HEK293T (cell line): ENCODE measurements at regions not wholly inside any gene's neighbourhood (a gene's known extent, or its start where the extent isn't known, plus 50 kb on each side); places are given as distances from the start of the nearest gene placed in this dataset.

Experiments
- CTCF ChIA-PET: fragments of 350-600 bp; formaldehyde crosslinking; extraction: SDS; loops from one replicate; lab custom pipeline; 2021; ENCODE audit warnings: antibody characterized with exemption, inconsistent platforms; lab: Yijun Ruan, JAX
- POLR2A ChIA-PET: fragments of 350-600 bp; formaldehyde crosslinking; extraction: SDS; loops from one replicate; lab custom pipeline; 2020; ENCODE audit warnings: antibody characterized with exemption, inconsistent platforms; lab: Yijun Ruan, JAX
- DNase-seq: peaks from one replicate; pipeline ENCODE4 v3.0.0; 2012; ENCODE audit warnings: mixed read lengths; ENCODE audit errors: extremely low spot score
- BHLHE40 ChIP-seq: fragments of 450-650 bp; IDR thresholded peaks from 2 replicates; pipeline ENCODE4 v1.6.1; 2016; ENCODE audit warnings: mild to moderate bottlenecking, moderate library complexity, borderline replicate concordance
- CTBP1 ChIP-seq: fragments of 450-650 bp; IDR thresholded peaks from 2 replicates; pipeline ENCODE4 v1.6.1; 2016; ENCODE audit warnings: borderline replicate concordance
- ELF4 ChIP-seq: fragments of 450-650 bp; IDR thresholded peaks from 2 replicates; pipeline ENCODE4 v1.6.1; 2017; ENCODE audit warnings: antibody characterized with exemption
- FOXA1 ChIP-seq: fragments of 450-650 bp; IDR thresholded peaks from 2 replicates; pipeline ENCODE4 v1.6.1; 2016; ENCODE audit warnings: mild to moderate bottlenecking
- FOXK2 ChIP-seq: fragments of 450-650 bp; IDR thresholded peaks from 2 replicates; pipeline ENCODE4 v1.6.1; 2016; ENCODE audit warnings: mild to moderate bottlenecking
- FOXM1 ChIP-seq: fragments of 450-650 bp; IDR thresholded peaks from 2 replicates; pipeline ENCODE4 v1.6.1; 2017; ENCODE audit warnings: mild to moderate bottlenecking, borderline replicate concordance
- HDGF ChIP-seq: fragments of 450-650 bp; IDR thresholded peaks from 2 replicates; pipeline ENCODE4 v1.6.1; 2017; ENCODE audit warnings: antibody characterized with exemption, borderline replicate concordance
- L3MBTL2 ChIP-seq: fragments of 450-650 bp; conservative IDR thresholded peaks from 2 replicates; pipeline ENCODE4 v1.6.1; 2016; ENCODE audit warnings: mild to moderate bottlenecking
- LEF1 ChIP-seq: fragments of 450-650 bp; IDR thresholded peaks from 2 replicates; pipeline ENCODE4 v1.6.1; 2017; ENCODE audit warnings: mild to moderate bottlenecking, borderline replicate concordance
- NFRKB ChIP-seq: fragments of 450-650 bp; IDR thresholded peaks from 2 replicates; pipeline ENCODE4 v1.6.1; 2016; ENCODE audit warnings: mild to moderate bottlenecking, moderate library complexity
- PKNOX1 ChIP-seq: fragments of 450-650 bp; IDR thresholded peaks from 2 replicates; pipeline ENCODE4 v1.6.1; 2016
- SUZ12 ChIP-seq: fragments of 450-650 bp; IDR thresholded peaks from 2 replicates; pipeline ENCODE4 v1.6.1; 2016; ENCODE audit warnings: mild to moderate bottlenecking
- TARDBP ChIP-seq: fragments of 450-650 bp; IDR thresholded peaks from 2 replicates; pipeline ENCODE4 v1.6.1; 2016
- ZNF384 ChIP-seq: fragments of 450-650 bp; IDR thresholded peaks from 2 replicates; pipeline ENCODE4 v1.6.1; 2016

DNA sequence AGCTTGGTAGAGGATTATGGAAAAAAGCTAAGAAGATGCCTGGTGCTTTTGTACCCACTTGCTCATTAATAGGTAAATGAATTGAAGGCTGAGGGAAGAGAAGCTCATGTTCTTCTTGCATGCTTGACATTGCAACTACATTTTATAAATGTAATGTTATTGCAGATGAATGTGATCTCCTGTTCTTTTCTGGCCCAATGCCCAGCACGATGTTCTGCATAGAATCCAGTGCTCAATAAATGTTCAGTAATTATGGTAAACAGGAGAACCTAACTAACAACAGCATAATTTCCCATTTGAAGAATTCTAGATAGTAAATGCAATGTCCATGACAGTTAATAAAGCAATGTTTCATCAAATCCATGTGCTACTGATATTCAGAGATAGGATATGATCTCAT lies 638.2 kb upstream of the SOX9 start:
- TF ChIP-seq FOXA1 = no peak
- no peak for TF ChIP-seq NFRKB
- no peak for TF ChIP-seq TARDBP
- TF ChIP-seq FOXK2 = no peak
- no peak for TF ChIP-seq L3MBTL2
- no peak for TF ChIP-seq ELF4
- DNase-seq = no peak
- ChIA-PET POLR2A (no interaction called here), CTCF (no interaction called here)

DNA sequence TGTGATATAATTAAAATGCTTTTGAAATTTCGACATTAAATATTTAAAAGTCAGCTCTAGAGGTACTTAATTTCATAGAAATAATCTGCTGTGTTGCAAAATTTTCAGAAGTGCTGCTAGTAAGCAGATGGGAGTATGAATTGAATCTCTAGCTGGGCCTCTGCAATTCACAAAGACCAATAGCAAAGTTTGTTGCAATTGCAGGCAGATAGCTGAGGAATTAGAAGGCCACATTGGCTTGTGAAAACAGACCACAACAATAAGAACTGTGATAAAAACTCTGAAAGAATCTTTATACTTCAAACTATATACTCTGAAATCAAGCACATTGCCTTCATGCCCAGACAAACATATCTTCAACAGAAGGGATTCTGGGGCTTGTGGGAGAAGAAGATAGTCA lies 636.3 kb upstream of the SOX9 start:
- no peak for DNase-seq
- ChIA-PET POLR2A (no interaction called here), CTCF (interaction anchor here (0.6 to 1.5 kb wide), 2 partner anchors 11 to 1983 kb away, joined by 3 to 7 read pairs; no protein-coding TSS in a partner anchor)
- TF ChIP-seq HDGF (no peak), CTBP1 (no peak), SUZ12 (no peak), L3MBTL2 (no peak)

DNA sequence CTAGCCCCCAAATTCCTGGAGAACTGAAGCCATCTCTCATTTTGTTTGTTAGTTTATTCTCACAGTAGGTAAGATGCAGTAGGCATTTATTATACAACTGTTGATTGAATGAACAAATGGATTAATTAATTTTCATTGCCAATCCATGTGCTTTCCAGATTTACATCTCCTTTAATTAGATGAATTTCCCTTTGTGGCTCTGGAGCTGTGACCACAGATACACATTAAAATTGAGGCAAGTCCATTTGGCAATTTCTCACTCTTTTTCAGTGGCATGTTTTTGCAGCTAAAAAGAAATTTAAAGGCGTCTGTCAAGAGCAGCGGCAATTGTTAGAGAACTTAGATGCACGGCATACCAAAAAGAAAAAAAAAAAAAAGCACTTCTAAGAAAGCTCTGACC lies 635.4 kb upstream of the SOX9 start:
- TF ChIP-seq LEF1 (no peak), ZNF384 (no peak), L3MBTL2 (no peak), SUZ12 (no peak), TARDBP (no peak), BHLHE40 (no peak), PKNOX1 (no peak), FOXK2 (no peak), ELF4 (no peak), CTBP1 (no peak), FOXA1 (no peak), FOXM1 (no peak), HDGF (no peak), NFRKB (no peak)
- ChIA-PET POLR2A (no interaction called here), CTCF (interaction anchor here (1.0 kb wide), 1 partner anchor 13 kb away, joined by 4 read pairs; no protein-coding TSS in a partner anchor)
- DNase-seq = no peak

GRCh38 chr17:71486261-71486660 lies 634.6 kb upstream of the SOX9 start:
- POLR2A ChIA-PET = no interaction called here
- TF ChIP-seq ZNF384 (no peak), FOXK2 (no peak), BHLHE40 (no peak), PKNOX1 (no peak), SUZ12 (no peak), FOXM1 (no peak), LEF1 (no peak), ELF4 (no peak), TARDBP (no peak), L3MBTL2 (no peak), HDGF (no peak)
- CTCF ChIA-PET = interaction anchor here (0.6 kb wide), 1 partner anchor 107 kb away, joined by 3 read pairs; no protein-coding TSS in a partner anchor
- no peak for DNase-seq

DNA sequence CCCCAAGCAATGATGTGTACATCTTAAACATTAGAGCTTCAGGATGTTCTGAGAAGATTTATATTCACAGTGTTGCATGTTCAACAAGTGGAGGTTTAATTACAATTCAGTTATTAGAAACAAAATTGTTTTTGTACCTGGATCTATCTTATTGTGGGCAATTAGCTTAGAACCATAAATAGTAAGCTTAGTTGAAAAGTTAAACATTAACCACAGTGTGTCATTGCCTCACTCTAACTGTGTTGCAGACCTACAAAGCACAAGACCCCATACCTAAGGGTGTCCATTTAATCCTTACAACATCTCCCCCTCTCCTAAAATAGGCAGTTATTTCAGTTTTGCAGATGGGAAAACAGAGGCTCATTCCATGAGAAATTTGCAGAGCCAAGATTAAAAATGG lies 632.0 kb upstream of the SOX9 start:
- POLR2A ChIA-PET = no interaction called here
- no peak for DNase-seq
- CTCF ChIA-PET = interaction anchor here (0.8 kb wide), 1 partner anchor 22 kb away, joined by 3 read pairs; no protein-coding TSS in a partner anchor

GRCh38 chr17:71494062-71494855 lies 626.6 kb upstream of the SOX9 start:
- DNase-seq = no peak
- ChIA-PET CTCF (interaction anchor here (0.7 kb wide), 1 partner anchor 377 kb away, joined by 3 read pairs; no protein-coding TSS in a partner anchor), POLR2A (no interaction called here)
- TF ChIP-seq PKNOX1 = peak; percentile 50
- TF ChIP-seq FOXK2 = no peak
- TF ChIP-seq ZNF384 = peak; percentile 92

More for the DNA sequence above, 632.0 kb upstream of the SOX9 start:
- TF ChIP-seq FOXK2 = no peak
- no peak for TF ChIP-seq FOXM1
- no peak for TF ChIP-seq FOXA1
- TF ChIP-seq L3MBTL2 = no peak
- TF ChIP-seq LEF1 = no peak
- no peak for TF ChIP-seq PKNOX1
